ENCODE measurements at regions not wholly inside any gene's neighbourhood (a gene's known extent, or its start where the extent isn't known, plus 50 kb on each side); places are given as distances from the start of the nearest gene placed in this dataset.
"Not testable (repeated sequence)": the region's sequence is repeated elsewhere in the genome, so short reads cannot be mapped to it uniquely, and the experiment has no call there.

- not testable (repeated sequence) for TF ChIP-seq CTCF, POLR2A (IDR thresholded peaks at IDR 0.05)
These were observed 168.7 kb upstream of the ADAMTSL1 start for GRCh38 chr9:18305167-18305806.
